Mesendoderm (in vitro differentiated cells): ENCODE measurements at regions not wholly inside any gene's neighbourhood (a gene's known extent, or its start where the extent isn't known, plus 50 kb on each side); places are given as distances from the start of the nearest gene placed in this dataset.
A peak's percentile ranks its signal among the peaks of the same experiment; 100 is the strongest.

ENCODE experiments used
- DNase-seq: peaks from one replicate; pipeline ENCODE4 v3.0.0; 2013
- H2AK5ac ChIP-seq: 2 replicates; pipeline ENCODE4 v1.6.1; 2013; ENCODE audit warnings: low read length, inconsistent platforms
- H2BK120ac ChIP-seq: 2 replicates; pipeline ENCODE4 v1.6.1; 2013; ENCODE audit warnings: low read depth, mild to moderate bottlenecking, low read length, moderate library complexity, mixed read lengths
- H2BK15ac ChIP-seq: replicated peaks from 2 replicates; pipeline ENCODE4 v1.6.1; 2013; ENCODE audit warnings: low read depth, mild to moderate bottlenecking, moderate library complexity
- H2BK5ac ChIP-seq: 2 replicates; pipeline ENCODE4 v1.6.1; 2013; ENCODE audit warnings: low read length, inconsistent platforms
- H3K18ac ChIP-seq: 2 replicates; pipeline ENCODE4 v1.6.1; 2013; ENCODE audit warnings: mild to moderate bottlenecking, low read length, mixed read lengths
- H3K23ac ChIP-seq: one replicate; pipeline ENCODE4 v1.6.1; 2013; ENCODE audit warnings: low read length
- H3K27ac ChIP-seq: 2 replicates; pipeline ENCODE4 v1.5.1; 2013; ENCODE audit warnings: low read depth, mild to moderate bottlenecking, inconsistent platforms, low read length, moderate library complexity
- H3K27me3 ChIP-seq: 2 replicates; pipeline ENCODE4 v1.6.1; 2013; ENCODE audit warnings: low read length, control low read depth, mild to moderate bottlenecking, inconsistent platforms; ENCODE audit not compliant: insufficient read depth, poor library complexity
- H3K36me3 ChIP-seq: 2 replicates; pipeline ENCODE4 v1.6.1; 2013; ENCODE audit warnings: low read length, inconsistent platforms; ENCODE audit not compliant: control insufficient read depth, insufficient read depth
- H3K4ac ChIP-seq: one replicate; pipeline ENCODE4 v1.6.1; 2013; ENCODE audit warnings: low read depth, mild to moderate bottlenecking, low read length, moderate library complexity
- H3K4me1 ChIP-seq: 2 replicates; pipeline ENCODE4 v1.6.1; 2013; ENCODE audit warnings: low read depth, low read length, inconsistent platforms; ENCODE audit not compliant: control insufficient read depth
- H3K4me2 ChIP-seq: 2 replicates; pipeline ENCODE4 v1.6.1; 2013; ENCODE audit warnings: low read length
- H3K4me3 ChIP-seq: 2 replicates; pipeline ENCODE4 v1.5.1; 2013; ENCODE audit warnings: mild to moderate bottlenecking, low read length
- H3K56ac ChIP-seq: one replicate; pipeline ENCODE4 v1.6.1; 2013; ENCODE audit warnings: low read length
- H3K79me1 ChIP-seq: 2 replicates; pipeline ENCODE4 v1.6.1; 2013; ENCODE audit warnings: low read length, inconsistent platforms
- H3K79me2 ChIP-seq: 2 replicates; pipeline ENCODE4 v1.6.1; 2013; ENCODE audit warnings: mild to moderate bottlenecking, low read length; ENCODE audit not compliant: control insufficient read depth, insufficient read depth
- H3K9ac ChIP-seq: 2 replicates; pipeline ENCODE4 v1.6.1; 2013; ENCODE audit warnings: low read length, inconsistent platforms
- H4K5ac ChIP-seq: one replicate; pipeline ENCODE4 v1.6.1; 2013; ENCODE audit warnings: low read length
- H4K8ac ChIP-seq: one replicate; pipeline ENCODE4 v1.6.1; 2013; ENCODE audit warnings: low read depth, mild to moderate bottlenecking, control low read depth, low read length, moderate library complexity
- WGBS: extraction: QIAGEN DNeasy Blood & Tissue Kit; methylation state at CpG from one replicate; pipeline ENCODE4 v1.1.7; 2013; ENCODE audit warnings: low lambda C conversion rate, missing lambda C conversion rate; ENCODE audit not compliant: insufficient coverage; ENCODE audit errors: extremely low coverage; 5-methylcytosine and 5-hydroxymethylcytosine counted together

GRCh38 chr1:163674236-163674635 lies 352.5 kb downstream of the NUF2 start:
- DNase-seq: no peak
- Histone ChIP-seq H3K79me2 (no peaks in the 10 kb centered on the region), H3K18ac (peak overlapping the region; percentile 90), H3K4me3 (no peak overlapping the region), H3K4me2 (no peak overlapping the region), H3K9ac (no peak overlapping the region), H3K79me1 (no peaks in the 10 kb centered on the region), H3K27me3 (no peaks in the 10 kb centered on the region), H3K4ac (peak overlapping the region; percentile 81), H2BK5ac (no peak overlapping the region), H3K4me1 (peaks cover 20% of the 10 kb centered on the region), H3K36me3 (no peaks in the 10 kb centered on the region), H2BK120ac (peak overlapping the region; percentile 3), H4K8ac (no peak overlapping the region), H3K23ac (no peak overlapping the region), H3K56ac (no peak overlapping the region), H4K5ac (no peak overlapping the region), H3K27ac (no peak overlapping the region), H2AK5ac (no peak overlapping the region), H2BK15ac (no peak overlapping the region)
- no CpG with 5 or more reads among the region's 1 CpG for WGBS

GRCh38 chr1:163684785-163685184 lies 363.0 kb downstream of the NUF2 start:
- Histone ChIP-seq H3K56ac (no peak overlapping the region), H2BK15ac (no peak overlapping the region), H4K5ac (no peak overlapping the region), H3K4me1 (no peaks in the 10 kb centered on the region), H2BK5ac (no peak overlapping the region), H3K27me3 (no peaks in the 10 kb centered on the region), H2AK5ac (no peak overlapping the region), H2BK120ac (no peak overlapping the region), H3K79me2 (no peaks in the 10 kb centered on the region), H3K36me3 (no peaks in the 10 kb centered on the region), H3K9ac (no peak overlapping the region), H3K18ac (no peak overlapping the region), H3K27ac (no peak overlapping the region), H4K8ac (no peak overlapping the region), H3K23ac (no peak overlapping the region), H3K4me3 (no peak overlapping the region), H3K79me1 (no peaks in the 10 kb centered on the region), H3K4me2 (no peak overlapping the region), H3K4ac (no peak overlapping the region)
- WGBS: no CpG with 5 or more reads among the region's 1 CpG
- DNase-seq: no peak

GRCh38 chr1:163692266-163692665 lies 370.5 kb downstream of the NUF2 start:
- no peak overlapping the region for H3K9ac ChIP-seq
- no peak overlapping the region for H3K4ac ChIP-seq
- H4K8ac ChIP-seq: no peak overlapping the region
- H3K27me3 ChIP-seq: no peaks in the 10 kb centered on the region
- H4K5ac ChIP-seq: no peak overlapping the region
- H2BK15ac ChIP-seq: no peak overlapping the region
- H3K56ac ChIP-seq: no peak overlapping the region
- H3K79me2 ChIP-seq: no peaks in the 10 kb centered on the region
- H2BK120ac ChIP-seq: no peak overlapping the region
- DNase-seq: no peak
- H3K4me1 ChIP-seq: no peaks in the 10 kb centered on the region
- no peak overlapping the region for H3K27ac ChIP-seq
- H3K79me1 ChIP-seq: no peaks in the 10 kb centered on the region
- no peak overlapping the region for H3K23ac ChIP-seq
- H3K4me3 ChIP-seq: no peak overlapping the region
- WGBS: no CpG with 5 or more reads among the region's 14 CpGs
- no peak overlapping the region for H3K18ac ChIP-seq
- no peaks in the 10 kb centered on the region for H3K36me3 ChIP-seq
- no peak overlapping the region for H2AK5ac ChIP-seq
- H2BK5ac ChIP-seq: no peak overlapping the region
- no peak overlapping the region for H3K4me2 ChIP-seq

- H3K4ac ChIP-seq: no peak overlapping the region
- DNase-seq: no peak
- no peak overlapping the region for H3K4me3 ChIP-seq
- H4K8ac ChIP-seq: no peak overlapping the region
- no peak overlapping the region for H2BK5ac ChIP-seq
- H3K79me1 ChIP-seq: no peaks in the 10 kb centered on the region
- WGBS: no CpG with 5 or more reads among the region's 2 CpGs
- H2AK5ac ChIP-seq: no peak overlapping the region
- no peak overlapping the region for H3K23ac ChIP-seq
- H2BK15ac ChIP-seq: no peak overlapping the region
- H4K5ac ChIP-seq: no peak overlapping the region
- H3K4me1 ChIP-seq: no peaks in the 10 kb centered on the region
- no peaks in the 10 kb centered on the region for H3K27me3 ChIP-seq
- H3K4me2 ChIP-seq: no peak overlapping the region
- H3K36me3 ChIP-seq: no peaks in the 10 kb centered on the region
- no peaks in the 10 kb centered on the region for H3K79me2 ChIP-seq
- H3K9ac ChIP-seq: no peak overlapping the region
- no peak overlapping the region for H3K18ac ChIP-seq
- H3K27ac ChIP-seq: no peak overlapping the region
- H2BK120ac ChIP-seq: no peak overlapping the region
- no peak overlapping the region for H3K56ac ChIP-seq
Measured at GRCh38 chr1:163697137-163697536, 375.4 kb downstream of the NUF2 start.

- WGBS: no CpG with 5 or more reads among the region's 1 CpG
- no peak overlapping the region for H4K8ac ChIP-seq
- H3K27ac ChIP-seq: no peak overlapping the region
- H4K5ac ChIP-seq: no peak overlapping the region
- H3K4me2 ChIP-seq: no peak overlapping the region
- H3K23ac ChIP-seq: no peak overlapping the region
- no peaks in the 10 kb centered on the region for H3K79me1 ChIP-seq
- DNase-seq: no peak
- no peaks in the 10 kb centered on the region for H3K27me3 ChIP-seq
- H3K18ac ChIP-seq: no peak overlapping the region
- no peak overlapping the region for H3K4me3 ChIP-seq
- no peaks in the 10 kb centered on the region for H3K79me2 ChIP-seq
- H2BK5ac ChIP-seq: no peak overlapping the region
- no peak overlapping the region for H3K56ac ChIP-seq
- no peaks in the 10 kb centered on the region for H3K36me3 ChIP-seq
- no peak overlapping the region for H2BK15ac ChIP-seq
- no peaks in the 10 kb centered on the region for H3K4me1 ChIP-seq
- no peak overlapping the region for H3K4ac ChIP-seq
- H2AK5ac ChIP-seq: no peak overlapping the region
- no peak overlapping the region for H3K9ac ChIP-seq
- no peak overlapping the region for H2BK120ac ChIP-seq
Measured at GRCh38 chr1:163701783-163702374, 380.1 kb downstream of the NUF2 start.

- Histone ChIP-seq H3K27ac (no peak overlapping the region), H2BK15ac (no peak overlapping the region), H3K18ac (peak overlapping the region; percentile 39), H2BK120ac (no peak overlapping the region), H3K4me1 (no peaks in the 10 kb centered on the region), H3K9ac (no peak overlapping the region), H3K79me1 (no peaks in the 10 kb centered on the region), H4K5ac (no peak overlapping the region), H2AK5ac (no peak overlapping the region), H3K27me3 (no peaks in the 10 kb centered on the region), H3K4me3 (no peak overlapping the region), H3K56ac (no peak overlapping the region), H3K4ac (no peak overlapping the region), H3K36me3 (no peaks in the 10 kb centered on the region), H3K79me2 (no peaks in the 10 kb centered on the region), H3K23ac (no peak overlapping the region), H4K8ac (no peak overlapping the region), H2BK5ac (no peak overlapping the region), H3K4me2 (no peak overlapping the region)
- no CpG with 5 or more reads among the region's 1 CpG for WGBS
- no peak for DNase-seq
Measured at GRCh38 chr1:163703794-163704193, 382.0 kb downstream of the NUF2 start.
